ENCODE measurements at regions not wholly inside any gene's neighbourhood (a gene's known extent, or its start where the extent isn't known, plus 50 kb on each side); places are given as distances from the start of the nearest gene placed in this dataset.

DNA sequence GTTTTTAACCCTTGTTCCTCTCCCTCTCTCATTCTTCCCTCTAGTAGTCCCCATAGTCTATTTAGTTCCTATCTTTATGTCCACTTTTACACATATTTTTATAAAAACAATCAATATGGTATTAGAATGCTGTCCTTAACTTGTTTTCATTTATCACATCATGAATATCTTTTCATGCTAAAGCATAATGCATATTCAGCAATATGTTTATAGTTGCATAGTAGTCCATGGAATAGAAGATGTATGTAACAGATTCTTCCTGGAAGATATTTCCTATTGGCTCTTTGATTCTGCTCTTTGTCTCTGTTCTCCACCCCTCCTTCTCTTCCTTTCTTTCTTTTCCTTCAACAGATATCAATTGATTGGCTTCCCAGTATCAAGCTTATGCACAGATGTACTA is 1047.1 kb upstream of the TENM4 start:
- no peak overlapping the region for H3K4me3 ChIP-seq (replicated peaks; ENCODE audit: low read depth, low read length)
- DNase-seq (ENCODE audit: extremely low read depth, low read depth) = no peak
- TF ChIP-seq, protein P1, sequence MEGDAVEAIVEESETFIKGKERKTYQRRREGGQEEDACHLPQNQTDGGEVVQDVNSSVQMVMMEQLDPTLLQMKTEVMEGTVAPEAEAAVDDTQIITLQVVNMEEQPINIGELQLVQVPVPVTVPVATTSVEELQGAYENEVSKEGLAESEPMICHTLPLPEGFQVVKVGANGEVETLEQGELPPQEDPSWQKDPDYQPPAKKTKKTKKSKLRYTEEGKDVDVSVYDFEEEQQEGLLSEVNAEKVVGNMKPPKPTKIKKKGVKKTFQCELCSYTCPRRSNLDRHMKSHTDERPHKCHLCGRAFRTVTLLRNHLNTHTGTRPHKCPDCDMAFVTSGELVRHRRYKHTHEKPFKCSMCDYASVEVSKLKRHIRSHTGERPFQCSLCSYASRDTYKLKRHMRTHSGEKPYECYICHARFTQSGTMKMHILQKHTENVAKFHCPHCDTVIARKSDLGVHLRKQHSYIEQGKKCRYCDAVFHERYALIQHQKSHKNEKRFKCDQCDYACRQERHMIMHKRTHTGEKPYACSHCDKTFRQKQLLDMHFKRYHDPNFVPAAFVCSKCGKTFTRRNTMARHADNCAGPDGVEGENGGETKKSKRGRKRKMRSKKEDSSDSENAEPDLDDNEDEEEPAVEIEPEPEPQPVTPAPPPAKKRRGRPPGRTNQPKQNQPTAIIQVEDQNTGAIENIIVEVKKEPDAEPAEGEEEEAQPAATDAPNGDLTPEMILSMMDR (IDR thresholded peaks at IDR 0.05; ENCODE audit: low read depth, low read length, missing control alignments) = no peak

- H3K4me3 ChIP-seq (replicated peaks; ENCODE audit: low read depth, low read length) = no peak overlapping the region
- no peak for DNase-seq (ENCODE audit: extremely low read depth, low read depth)
- TF ChIP-seq, protein P1 (IDR thresholded peaks at IDR 0.05; ENCODE audit: low read depth, low read length, missing control alignments) = no peak
Measured at GRCh38 chr11:80486678-80487077, 1045.8 kb upstream of the TENM4 start.

DNA sequence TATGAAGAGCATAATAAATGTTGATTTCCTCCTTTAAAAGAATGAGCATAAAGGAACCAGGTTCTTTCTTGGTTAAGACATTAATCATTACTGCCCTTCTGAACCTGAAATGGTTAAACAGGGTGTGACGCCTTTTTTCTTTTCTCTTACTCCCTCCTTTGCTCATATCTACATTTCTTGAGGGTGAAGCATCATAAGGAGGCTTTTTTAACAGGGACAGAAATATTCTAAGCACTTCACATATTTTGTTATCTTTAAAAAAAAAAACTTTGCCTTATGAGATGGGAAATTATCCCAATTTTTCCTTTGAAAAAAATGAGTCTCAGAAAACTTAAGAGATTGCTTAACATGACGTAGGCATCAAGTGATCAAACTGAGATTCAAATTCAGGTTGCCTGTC is 1036.3 kb upstream of the TENM4 start:
- DNase-seq (ENCODE audit: extremely low read depth, low read depth) = no peak
- no peak overlapping the region for H3K4me3 ChIP-seq (replicated peaks; ENCODE audit: low read depth, low read length)
- TF ChIP-seq, protein P1 (IDR thresholded peaks at IDR 0.05; ENCODE audit: low read depth, low read length, missing control alignments) = no peak

GRCh38 chr11:80473562-80473961 is 1032.7 kb upstream of the TENM4 start:
- DNase-seq (ENCODE audit: extremely low read depth, low read depth) = no peak
- TF ChIP-seq, protein P1 (IDR thresholded peaks at IDR 0.05; ENCODE audit: low read depth, low read length, missing control alignments) = no peak
- H3K4me3 ChIP-seq (replicated peaks; ENCODE audit: low read depth, low read length) = no peak overlapping the region

- no peak overlapping the region for H3K4me3 ChIP-seq (replicated peaks; ENCODE audit: low read depth, low read length)
- TF ChIP-seq, protein P1 (IDR thresholded peaks at IDR 0.05; ENCODE audit: low read depth, low read length, missing control alignments) = no peak
- DNase-seq (ENCODE audit: extremely low read depth, low read depth) = no peak
Measured at GRCh38 chr11:80469871-80470270, 1029.0 kb upstream of the TENM4 start.

- TF ChIP-seq, protein P1 (IDR thresholded peaks at IDR 0.05; ENCODE audit: low read depth, low read length, missing control alignments) = no peak
Measured at GRCh38 chr11:80466570-80466969, 1025.7 kb upstream of the TENM4 start.

GRCh38 chr11:80462211-80462610 is 1021.4 kb upstream of the TENM4 start:
- H3K4me3 ChIP-seq (replicated peaks; ENCODE audit: low read depth, low read length) = no peak overlapping the region
- no peak for DNase-seq (ENCODE audit: extremely low read depth, low read depth)
- TF ChIP-seq, protein P1 (IDR thresholded peaks at IDR 0.05; ENCODE audit: low read depth, low read length, missing control alignments) = no peak

More at GRCh38 chr11:80466570-80466969, 1025.7 kb upstream of the TENM4 start:
- no peak for DNase-seq (ENCODE audit: extremely low read depth, low read depth)
- no peak overlapping the region for H3K4me3 ChIP-seq (replicated peaks; ENCODE audit: low read depth, low read length)

Measured in HFF-Myc (cell line).